ENCODE measurements at regions not wholly inside any gene's neighbourhood (a gene's known extent, or its start where the extent isn't known, plus 50 kb on each side); places are given as distances from the start of the nearest gene placed in this dataset.
A peak's percentile ranks its signal among the peaks of the same experiment; 100 is the strongest.
"Not testable (repeated sequence)": the region's sequence is repeated elsewhere in the genome, so short reads cannot be mapped to it uniquely, and the experiment has no call there.

DNA sequence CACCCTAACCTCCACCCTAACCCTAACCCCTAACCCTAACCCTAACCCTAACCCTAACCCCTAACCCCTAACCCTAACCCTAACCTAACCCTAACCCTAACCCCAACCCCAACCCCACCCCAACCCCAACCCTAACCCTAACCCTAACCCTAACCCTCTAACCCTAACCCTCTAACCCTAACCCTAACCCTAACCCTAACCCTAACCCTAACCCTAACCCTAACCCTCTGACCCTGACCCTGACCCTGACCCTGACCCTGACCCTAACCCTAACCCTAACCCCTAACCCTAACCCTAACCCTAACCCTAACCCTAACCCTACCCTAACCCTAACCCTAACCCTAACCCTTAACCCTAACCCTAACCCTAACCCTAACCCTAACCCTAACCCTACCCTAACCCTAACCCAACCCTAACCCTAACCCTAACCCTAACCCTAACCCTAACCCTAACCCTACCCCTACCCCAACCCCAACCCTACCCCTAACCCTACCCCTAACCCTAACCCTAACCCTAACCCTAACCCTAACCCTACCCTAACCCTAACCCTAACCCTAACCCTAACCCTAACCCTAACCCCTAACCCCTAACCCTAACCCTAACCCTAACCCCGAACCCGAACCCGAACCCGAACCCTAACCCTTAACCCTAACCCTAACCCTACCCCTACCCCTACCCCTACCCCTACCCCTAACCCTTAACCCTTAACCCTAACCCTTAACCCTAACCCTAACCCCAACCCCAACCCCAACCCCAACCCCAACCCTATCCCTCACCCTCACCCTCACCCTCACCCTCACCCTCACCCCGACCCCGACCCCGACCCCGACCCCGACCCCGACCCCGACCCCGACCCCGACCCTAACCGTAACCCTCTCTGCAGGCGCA is 186.2 kb upstream of the CHL1 start:
- DNase-seq: not testable (repeated sequence)

DNA sequence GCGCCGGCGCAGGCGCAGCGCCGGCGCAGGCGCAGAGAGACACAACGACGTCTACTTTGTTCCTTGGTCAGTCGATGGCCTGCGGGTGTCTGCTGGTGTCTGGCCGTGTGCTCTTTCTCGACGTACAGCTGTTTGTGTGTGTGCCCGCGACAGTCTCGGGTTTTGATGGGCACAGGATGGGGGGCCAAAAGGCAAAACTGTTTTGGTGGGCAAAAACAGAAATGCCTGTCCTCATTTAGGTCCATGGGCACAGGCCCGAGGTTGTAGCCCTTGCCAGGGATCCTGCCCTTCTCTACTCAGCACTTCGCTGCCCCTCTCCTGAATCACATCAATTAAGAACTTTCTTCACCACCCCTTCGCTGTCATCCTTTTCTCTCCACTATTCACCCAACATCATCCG is 184.8 kb upstream of the CHL1 start:
- DNase-seq: peak; percentile 16 to 21

DNA sequence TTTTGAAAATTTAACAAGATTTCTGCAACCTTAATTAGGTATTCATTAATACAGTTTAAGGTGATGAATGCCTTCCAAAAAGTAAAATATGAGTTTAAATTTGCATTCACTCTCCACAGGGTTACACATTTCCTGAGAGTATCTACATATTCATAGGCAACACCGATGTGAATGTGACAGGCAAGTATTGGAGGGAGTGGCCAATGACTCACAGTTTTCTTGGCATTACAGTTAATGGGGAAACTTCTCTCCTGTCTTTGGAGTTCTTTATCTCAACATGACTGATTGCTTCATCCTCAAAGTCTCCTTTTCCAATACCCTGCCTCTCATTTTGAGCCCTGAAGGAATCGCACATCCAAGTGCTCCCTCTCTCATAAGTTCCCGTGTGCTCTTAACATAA is 181.9 kb upstream of the CHL1 start:
- DNase-seq: no peak

DNA sequence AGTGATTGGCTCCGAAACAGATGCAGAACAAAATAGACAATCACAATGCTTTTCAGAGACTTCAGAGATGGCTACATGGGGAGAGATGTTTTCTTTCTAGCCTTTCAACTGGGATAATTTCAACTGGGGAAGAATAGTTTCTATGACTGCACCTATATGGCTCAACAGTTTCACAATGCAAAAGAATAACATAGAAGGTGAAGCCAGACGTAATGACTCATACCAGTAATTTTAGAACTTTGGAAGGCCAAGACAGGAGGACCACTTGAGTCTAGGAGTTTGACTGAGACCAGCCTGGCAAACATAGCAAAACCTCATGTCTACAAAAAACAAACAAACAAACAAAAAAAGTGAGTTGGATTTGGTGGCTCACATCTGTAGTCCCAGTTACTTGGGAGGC is 180.2 kb upstream of the CHL1 start:
- DNase-seq: no peak

DNA sequence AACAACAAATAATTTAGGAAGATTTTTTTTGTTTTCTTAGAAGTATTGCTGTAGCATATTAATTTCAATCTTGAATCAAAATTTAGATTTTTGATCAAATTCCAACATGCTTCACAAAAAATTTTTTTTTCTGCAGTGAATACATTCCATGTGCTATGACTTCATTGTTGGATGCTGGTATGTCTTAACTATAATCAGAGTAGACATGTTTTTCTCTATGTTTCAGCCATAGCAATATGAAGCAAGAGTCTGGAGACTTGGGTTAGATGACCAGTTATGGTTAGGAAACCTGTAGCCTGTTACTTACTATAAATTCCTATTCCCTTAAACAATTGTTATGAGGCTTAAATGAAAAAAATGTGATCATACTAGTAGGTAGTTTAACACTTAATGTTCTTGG is 176.1 kb upstream of the CHL1 start:
- DNase-seq: no peak

DNA sequence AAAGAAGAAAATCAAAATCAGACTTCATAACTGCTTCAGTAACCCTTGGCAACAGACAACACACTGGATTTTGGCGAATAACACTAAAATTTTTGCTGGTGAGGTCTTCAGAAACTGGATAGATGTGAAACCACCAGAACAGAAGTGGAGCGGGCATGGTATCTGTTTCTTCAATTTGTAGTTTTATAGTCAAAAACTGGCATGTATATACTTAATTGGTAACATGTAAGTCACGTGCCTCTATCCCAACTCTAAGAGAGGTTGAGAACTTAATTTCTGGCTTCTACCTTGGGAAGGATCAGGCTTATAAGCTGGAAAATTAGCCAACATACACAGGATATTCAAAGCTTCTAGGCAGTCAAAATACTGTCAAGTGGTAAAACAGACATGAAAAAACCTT is 172.6 kb upstream of the CHL1 start:
- no peak for DNase-seq

DNA sequence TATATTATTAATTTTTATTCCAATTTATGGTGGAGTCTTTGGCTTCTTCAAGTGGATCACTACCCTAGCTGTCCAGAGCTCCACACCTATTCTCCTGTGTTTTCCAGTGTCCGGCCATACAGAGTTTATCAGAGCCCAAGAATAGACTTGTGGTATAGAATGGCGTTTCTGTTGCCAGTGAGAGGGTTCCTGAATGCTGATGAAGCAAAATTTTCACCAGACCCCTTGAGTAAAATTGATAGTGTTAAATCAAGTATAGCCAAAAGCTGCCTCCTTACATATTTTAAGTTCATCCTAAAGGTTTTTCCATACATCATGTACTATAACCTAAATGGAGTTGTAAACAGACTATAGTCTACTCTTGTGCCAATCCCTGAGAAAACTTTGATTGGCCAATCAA is 171.5 kb upstream of the CHL1 start:
- DNase-seq: no peak

DNA sequence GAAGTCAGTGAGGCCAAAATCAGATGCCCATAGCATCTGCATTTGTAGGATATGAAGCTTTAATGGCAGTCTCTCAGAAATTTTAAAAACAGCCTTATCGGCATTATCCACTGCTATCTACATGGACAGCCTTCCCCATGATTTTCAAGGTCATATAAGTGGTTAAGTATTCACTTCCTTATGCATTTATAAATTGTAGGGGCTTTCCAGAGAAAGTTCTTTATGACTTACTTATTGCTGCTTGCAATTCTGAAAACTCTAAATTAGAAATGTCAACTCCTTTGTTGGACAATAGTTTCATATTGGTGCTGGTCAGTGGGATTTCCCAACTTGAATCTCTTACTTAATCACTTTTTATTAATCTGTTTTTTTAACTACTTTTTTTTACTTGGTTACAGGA is 160.6 kb upstream of the CHL1 start:
- not testable (repeated sequence) for DNase-seq

DNA sequence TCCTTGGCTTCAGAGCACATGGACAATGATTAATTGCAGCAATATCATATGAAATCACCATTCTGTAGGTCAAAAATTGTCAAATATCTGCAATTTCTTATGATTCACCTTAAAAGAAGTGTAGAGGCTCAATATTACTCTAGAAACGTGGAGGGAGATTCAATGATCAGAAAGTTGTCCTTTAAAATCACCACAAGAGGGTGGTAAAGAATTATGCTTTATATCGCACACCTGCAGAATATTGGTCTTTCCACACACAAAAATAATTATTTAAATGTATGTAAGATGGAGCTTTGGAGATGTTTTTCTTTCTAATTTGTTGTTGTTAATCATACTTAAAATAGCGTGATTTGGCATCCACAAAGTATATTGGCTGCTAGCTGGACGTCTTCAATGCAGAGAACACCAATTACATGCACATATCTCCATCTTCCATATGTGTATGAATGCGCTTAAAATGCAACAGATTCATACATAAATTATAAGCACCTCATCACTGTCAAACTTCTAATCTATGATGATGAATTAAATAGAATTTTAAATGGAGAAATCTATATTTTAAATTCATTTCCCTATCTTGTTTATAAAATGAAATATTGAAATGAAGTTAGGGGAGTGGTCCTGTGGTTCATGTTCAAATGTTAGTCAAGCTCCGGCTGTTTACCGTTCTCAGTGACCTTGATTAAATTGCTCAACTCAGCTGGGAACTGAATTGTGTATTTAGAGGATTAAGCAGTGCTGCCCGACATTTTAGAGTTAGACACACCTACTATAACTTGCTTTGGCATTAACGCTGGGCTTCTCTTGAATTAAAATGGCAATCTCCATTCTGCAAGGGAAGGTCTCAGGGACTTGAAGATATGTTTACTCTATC is 153.5 kb upstream of the CHL1 start:
- not testable (repeated sequence) for DNase-seq

DNA sequence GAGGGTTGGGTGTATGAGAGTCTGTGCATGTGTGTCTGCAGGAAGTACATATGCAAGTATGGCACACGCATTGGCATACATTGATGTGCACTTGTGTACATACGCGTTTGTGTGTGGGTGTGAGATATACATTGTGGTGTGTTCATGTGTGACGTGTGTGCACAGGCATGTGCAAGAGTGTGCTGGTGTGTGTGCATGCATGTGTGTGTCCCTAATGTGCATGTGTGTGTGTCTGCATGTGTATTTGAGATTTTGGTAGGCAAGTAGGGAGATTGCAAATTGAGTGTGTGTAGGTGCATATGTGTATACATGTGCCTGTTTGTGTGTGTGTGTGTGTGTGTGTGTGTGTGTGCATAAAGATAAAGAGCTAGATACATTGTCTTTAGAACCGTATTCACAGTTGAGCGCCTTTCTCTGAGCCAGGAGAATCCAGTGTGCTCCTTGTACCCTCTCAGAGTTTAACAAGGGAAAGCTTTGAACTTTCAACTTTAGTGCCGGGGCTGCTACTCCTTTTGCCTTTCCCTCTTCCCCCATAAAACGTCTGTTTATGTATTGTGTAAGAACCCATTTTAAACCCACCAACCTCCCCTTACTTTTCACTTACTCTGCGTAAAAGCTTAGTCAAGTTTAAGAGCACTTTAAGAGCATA is 152.4 kb upstream of the CHL1 start:
- DNase-seq: no peak

DNA sequence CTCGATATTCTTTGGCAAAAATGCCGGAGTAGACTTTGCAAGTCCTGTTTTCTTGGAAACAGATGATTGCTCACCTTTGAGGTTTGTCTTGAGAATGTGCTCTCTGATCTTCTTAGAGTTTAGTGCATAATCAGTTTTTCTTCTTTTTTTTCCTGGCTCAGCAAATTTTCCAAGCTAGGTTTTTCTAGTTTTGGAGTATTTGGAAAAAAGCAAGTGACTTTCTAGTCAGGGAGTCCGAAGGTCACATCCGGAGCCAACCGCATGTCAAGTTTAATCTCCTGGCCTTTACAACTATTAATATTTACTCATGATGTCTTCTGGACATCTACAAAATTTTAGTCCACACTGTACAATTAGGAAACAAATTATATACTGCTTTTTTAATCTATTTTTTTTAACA is 151.6 kb upstream of the CHL1 start:
- DNase-seq: not testable (repeated sequence)

DNA sequence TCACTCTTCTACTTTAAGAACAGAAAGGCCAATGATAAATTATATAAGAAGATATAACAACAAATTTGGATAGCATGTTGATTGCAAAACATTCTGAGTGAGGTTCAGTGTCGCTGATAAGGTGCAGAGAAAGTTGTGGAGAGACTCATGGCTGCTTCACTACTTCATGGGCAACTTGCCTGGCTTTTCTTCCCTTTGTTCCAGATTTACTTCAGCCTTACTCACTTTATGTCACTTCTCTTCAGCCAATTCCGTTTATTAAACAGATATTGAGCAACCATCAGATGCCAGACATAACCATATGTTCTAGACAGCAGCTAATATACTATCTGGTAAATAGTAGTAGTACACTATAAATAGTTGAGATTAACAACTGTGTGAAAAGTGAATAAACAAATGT is 150.0 kb upstream of the CHL1 start:
- DNase-seq: no peak

DNA sequence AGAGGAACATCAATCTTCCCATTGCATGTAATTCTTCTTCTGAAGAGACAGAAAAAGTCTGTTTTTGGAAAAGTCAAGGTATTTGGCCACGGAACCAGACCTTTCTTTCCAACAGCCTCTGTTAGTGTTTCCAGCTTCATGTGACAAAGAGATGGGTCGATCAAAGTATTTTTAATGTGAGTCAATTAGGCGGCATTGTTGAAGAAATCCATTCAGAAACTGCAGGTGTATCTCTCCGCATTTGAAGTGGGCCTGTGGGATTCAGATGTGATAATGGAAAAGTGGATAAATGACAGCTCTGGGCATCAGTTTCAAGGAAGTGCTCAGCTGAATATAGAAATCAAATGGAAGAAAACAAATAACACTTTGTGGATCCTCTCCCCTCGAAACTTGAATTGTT is 143.1 kb upstream of the CHL1 start:
- DNase-seq: not testable (repeated sequence)

DNA sequence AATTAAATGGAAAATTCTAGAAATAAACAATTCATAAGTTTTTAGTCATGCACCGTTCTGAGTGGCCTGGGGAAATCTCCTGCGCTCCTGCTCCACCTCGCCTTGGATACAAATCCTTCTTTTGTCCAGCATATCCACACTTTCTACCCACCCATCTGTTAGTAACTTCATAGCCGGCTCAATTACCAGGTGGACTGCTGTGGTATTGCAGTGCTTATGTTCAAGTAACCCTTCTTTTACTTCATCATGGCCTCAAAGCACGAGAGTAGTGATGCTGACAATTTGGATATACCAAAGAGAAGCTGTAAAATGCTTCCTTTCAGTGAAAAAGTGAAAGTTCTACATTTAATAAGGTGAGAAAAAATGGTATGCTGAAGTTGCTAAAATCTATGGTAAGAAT is 142.3 kb upstream of the CHL1 start:
- no peak for DNase-seq

DNA sequence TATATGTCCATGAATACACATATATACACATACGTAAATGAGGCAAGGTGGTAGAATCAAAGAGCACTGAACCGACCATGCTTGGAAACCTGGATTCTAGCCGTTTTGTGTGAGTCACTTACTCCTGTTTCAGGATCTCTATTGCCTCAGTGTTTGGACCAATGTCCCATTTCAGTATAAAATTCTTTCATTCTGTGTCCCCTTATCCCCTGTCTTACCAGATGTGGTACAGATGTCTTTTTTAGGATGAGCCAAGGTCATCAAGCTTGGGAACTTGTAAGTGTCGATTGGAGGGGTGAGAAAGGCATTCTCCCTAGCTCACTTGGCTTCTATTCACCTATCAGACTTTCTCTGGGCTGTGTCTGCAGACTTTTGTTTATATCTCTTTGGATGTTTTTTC is 139.9 kb upstream of the CHL1 start:
- no peak for DNase-seq

DNA sequence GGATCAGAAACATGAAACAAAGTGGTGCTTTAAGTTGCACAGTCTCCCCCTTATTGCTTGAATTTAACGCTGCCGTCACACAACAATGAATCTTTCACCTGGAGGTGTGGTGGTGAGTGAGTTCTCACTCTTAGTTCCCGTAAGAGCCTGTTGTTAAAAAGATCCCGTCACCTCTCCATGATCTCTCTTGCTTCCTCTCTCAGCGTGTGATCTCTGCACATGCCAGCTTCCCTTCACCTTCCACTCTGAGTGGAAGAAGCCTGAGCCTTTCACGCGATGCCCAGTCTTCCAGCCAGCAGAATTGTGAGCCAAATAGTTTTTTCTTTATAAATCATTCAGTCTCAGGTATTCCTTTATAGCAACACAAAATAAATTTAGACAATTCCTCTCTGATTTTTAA is 136.7 kb upstream of the CHL1 start:
- no peak for DNase-seq

DNA sequence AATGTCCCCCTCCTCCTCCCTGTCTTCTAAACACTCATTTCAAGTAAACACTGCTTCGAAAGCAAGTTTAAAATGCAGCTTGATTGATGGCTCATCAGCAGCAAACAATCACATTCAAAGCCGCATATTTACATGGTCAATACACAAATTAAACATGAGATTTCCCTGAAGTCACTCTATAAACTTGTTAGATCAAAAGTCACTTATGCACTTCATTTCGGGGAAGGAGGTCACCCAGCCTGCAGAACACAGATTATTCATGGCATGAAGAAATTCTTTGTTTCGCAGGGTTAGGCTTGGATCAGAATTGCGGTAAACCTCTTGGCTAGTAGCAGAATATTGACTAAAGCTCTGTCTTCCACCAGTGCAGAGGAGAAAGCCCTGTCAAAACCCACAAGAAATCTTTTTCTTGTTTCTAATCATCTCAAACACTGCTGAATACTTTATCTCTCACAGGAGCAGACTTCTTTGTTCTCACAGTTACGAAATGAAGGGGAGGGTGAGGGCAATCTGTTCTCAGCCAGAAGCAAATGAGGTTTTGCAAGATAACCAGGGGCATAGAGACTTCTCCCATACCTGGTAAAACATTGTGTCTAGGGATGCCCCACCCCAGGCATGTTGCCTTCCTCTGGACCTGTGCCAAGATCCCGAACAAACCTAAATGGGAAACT is 133.3 kb upstream of the CHL1 start:
- no peak for DNase-seq

DNA sequence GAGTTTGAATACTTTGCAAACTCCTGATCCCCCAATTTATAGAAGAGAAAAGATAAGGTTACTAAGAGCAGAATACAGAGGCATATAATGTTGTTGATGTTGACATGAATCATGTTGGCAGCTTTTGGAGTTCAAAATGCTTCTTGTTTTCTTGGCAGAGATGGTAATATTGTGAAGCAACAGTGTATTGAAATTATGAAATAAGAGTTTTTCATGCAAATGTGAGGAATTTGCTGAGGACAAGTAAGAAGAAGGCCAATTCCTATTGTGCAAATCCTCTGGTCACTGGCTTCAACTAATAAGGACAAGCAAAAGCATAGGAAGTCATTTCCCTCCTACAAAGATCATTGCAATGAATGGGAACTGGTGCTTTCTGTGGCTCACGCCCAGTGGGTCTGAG is 126.9 kb upstream of the CHL1 start:
- DNase-seq: no peak

DNA sequence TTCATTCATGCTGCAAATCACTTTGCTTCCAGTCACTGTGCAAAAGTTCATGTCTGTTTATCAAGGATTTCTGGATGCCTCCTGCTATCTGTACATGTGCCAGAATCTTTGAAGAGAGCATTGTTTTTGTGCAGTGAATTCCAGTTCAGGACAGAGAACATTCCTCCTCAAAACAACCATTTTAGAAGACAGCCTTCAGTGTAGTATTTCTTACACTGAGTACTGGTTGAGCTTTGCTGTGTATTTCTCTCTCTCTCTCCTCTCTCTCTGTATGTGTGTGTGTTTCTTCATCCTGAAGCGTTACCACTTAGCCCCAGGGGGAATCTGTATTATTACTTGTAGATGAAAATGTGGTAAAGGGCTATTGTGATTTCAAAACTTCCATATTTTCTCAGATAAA is 123.8 kb upstream of the CHL1 start:
- no peak for DNase-seq

DNA sequence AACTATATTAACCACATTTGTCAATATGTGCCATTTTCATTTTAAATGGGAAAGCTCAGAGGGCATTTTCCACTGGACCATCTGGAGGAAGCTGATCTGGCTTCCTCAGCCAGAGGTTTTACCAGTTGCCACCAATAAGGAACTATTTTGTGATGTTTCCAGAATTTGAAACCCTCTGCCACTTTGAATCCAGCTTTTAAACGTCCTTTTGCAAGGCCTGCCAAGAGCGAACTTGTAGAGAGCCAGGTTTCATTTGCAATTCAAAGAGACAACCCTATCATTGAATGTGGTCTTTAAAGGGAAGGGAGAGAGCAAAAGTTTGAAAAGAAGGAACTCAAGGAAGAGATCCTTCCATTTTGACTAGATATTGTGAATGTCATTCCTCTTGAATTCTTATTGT is 123.3 kb upstream of the CHL1 start:
- DNase-seq: no peak

DNA sequence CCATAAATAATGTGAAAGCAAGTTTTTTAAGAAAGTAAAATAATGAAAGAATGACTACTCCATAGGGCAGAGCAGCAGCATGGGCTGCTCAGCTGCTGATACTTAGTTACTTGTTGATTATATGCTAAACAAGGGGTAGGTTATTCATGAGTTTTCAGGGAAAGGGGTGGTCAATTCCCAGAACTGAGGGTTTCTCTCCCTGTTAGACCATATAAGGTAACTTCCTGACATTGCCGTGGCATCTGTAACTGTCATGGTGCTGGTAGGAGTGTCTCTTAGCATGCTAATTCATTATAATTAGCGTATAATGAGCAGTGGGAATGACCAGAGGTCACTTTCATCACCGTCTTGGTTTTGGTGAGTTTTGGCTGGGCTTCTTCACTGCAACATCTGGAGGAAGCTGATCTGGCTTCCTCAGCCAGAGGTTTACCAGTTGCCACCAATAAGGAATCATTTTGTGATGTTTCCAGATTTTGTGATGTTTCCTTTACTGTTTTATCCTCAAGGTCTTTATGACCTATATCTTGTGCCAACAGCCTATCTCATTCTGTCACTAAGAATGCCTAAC is 121.8 kb upstream of the CHL1 start:
- no peak for DNase-seq

DNA sequence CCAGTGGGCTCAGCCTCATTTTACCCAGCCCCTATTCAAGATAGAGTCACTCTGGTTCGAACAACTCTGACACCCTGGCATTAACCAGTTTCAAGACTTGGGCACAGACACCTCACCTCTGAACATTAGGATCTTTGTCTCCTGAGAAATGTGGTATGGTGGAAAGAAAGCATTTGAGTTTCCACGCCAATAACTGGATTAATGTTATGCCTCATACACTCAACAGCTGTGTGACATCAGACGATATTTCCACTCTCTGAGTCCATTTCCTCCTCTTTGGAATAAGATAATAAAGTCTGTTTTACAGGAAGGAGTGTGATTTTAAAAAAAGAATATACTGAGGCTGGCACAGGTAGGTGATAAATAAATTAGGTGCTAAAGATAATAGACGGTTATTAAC is 121.3 kb upstream of the CHL1 start:
- no peak for DNase-seq

DNA sequence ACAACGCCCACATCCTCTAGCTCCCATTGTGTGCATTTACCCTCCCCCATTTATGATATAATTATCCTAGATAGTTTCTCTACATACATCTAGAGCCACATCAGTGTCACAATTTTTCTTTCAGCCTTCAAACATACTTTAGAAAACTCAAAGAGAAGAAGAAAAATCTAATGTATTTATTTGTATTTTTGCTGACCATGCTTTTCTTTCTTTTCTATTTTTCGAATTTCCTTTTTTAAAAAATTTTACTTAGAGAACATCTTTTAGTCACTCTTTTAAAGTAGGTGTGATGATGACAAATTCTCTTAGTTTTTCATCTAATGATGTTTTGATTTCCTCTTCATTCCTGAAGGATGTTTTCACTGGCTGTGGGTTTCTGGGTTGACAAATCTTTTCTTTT is 117.0 kb upstream of the CHL1 start:
- DNase-seq: no peak
